WTC11 (cell line): ENCODE measurements at regions not wholly inside any gene's neighbourhood (a gene's known extent, or its start where the extent isn't known, plus 50 kb on each side); places are given as distances from the start of the nearest gene placed in this dataset.

ENCODE experiments used
- ATAC-seq: fragments of 200-7000 bp; cut with Tn5 transposase; 2 replicates; pipeline ENCODE4 v1.10.0; 2021; ENCODE audit warnings: mild to moderate bottlenecking, moderate library complexity
- CTCF ChIA-PET: fragments of 300-600 bp; sonication (Branson Sonifier 250); formaldehyde crosslinking; loops from one replicate; lab custom pipeline; 2021; ENCODE audit warnings: antibody characterized with exemption; lab: Charles Lee
- POLR2A ChIA-PET: fragments of 350-600 bp; sonication (Branson Sonifier 250); formaldehyde crosslinking; loops from one replicate; lab custom pipeline; 2021; ENCODE audit warnings: antibody characterized with exemption; lab: Charles Lee
- DNase-seq: peaks from one replicate; pipeline ENCODE4 v3.0.0; 2021; ENCODE audit warnings: low spot score
- H3K27ac Mint-ChIP-seq: 2 replicates; pipeline ENCODE4 v1.8.0; 2021; ENCODE audit warnings: mixed read lengths
- H3K27me3 Mint-ChIP-seq: 2 replicates; pipeline ENCODE4 v1.8.0; 2021; ENCODE audit warnings: low read depth, mild to moderate bottlenecking, moderate library complexity, mixed read lengths
- H3K36me3 Mint-ChIP-seq: 2 replicates; pipeline ENCODE4 v1.8.0; 2021; ENCODE audit warnings: mixed read lengths
- H3K4me1 Mint-ChIP-seq: 2 replicates; pipeline ENCODE4 v1.8.0; 2022; ENCODE audit warnings: mixed read lengths
- H3K4me3 Mint-ChIP-seq: 2 replicates; pipeline ENCODE4 v1.8.0; 2021; ENCODE audit warnings: mild to moderate bottlenecking, moderate library complexity, mixed read lengths
- H3K9me3 Mint-ChIP-seq: 2 replicates; pipeline ENCODE4 v1.8.0; 2021; ENCODE audit warnings: mixed read lengths
- ATF1 ChIP-seq: sonication (generic); formaldehyde crosslinking; IDR thresholded peaks from 2 replicates; pipeline ENCODE4 v1.8.1; 2023; ENCODE audit warnings: mild to moderate bottlenecking, moderate library complexity, missing genetic modification reagents
- ELF4 ChIP-seq: sonication (generic); formaldehyde crosslinking; IDR thresholded peaks from 2 replicates; pipeline ENCODE4 v1.8.1; 2022; ENCODE audit warnings: low read depth, mild to moderate bottlenecking, moderate library complexity, missing genetic modification reagents
- JAZF1 ChIP-seq: fragments of 250-450 bp; sonication (Bioruptor Pico); IDR thresholded peaks from 2 replicates; pipeline ENCODE4 v1.9.0; 2021; ENCODE audit warnings: moderate library complexity, mild to moderate bottlenecking, inconsistent platforms
- JUN ChIP-seq: sonication (generic); formaldehyde crosslinking; IDR thresholded peaks from 2 replicates; pipeline ENCODE4 v1.8.0; 2023; ENCODE audit warnings: mild to moderate bottlenecking, missing genetic modification reagents
- NFE2L1 ChIP-seq: sonication (generic); formaldehyde crosslinking; IDR thresholded peaks from 2 replicates; pipeline ENCODE4 v1.8.1; 2023; ENCODE audit warnings: missing genetic modification reagents
- NR3C1 ChIP-seq: sonication (generic); formaldehyde crosslinking; conservative IDR thresholded peaks from 2 replicates; pipeline ENCODE4 v1.8.1; 2023; ENCODE audit warnings: low read depth, mild to moderate bottlenecking, missing genetic modification reagents
- SMAD3 ChIP-seq: sonication (generic); formaldehyde crosslinking; IDR thresholded peaks from 2 replicates; pipeline ENCODE4 v1.8.0; 2022; ENCODE audit warnings: missing genetic modification reagents, mild to moderate bottlenecking, borderline replicate concordance
- TEAD1 ChIP-seq: sonication (generic); formaldehyde crosslinking; IDR thresholded peaks from 2 replicates; pipeline ENCODE4 v1.8.0; 2022; ENCODE audit warnings: mild to moderate bottlenecking, missing genetic modification reagents
- ZNF219 ChIP-seq: sonication (generic); formaldehyde crosslinking; IDR thresholded peaks from 2 replicates; pipeline ENCODE4 v1.8.0; 2023; ENCODE audit warnings: missing genetic modification reagents, mild to moderate bottlenecking, borderline replicate concordance
- ZNF263 ChIP-seq: sonication (generic); formaldehyde crosslinking; IDR thresholded peaks from 2 replicates; pipeline ENCODE4 v1.8.1; 2022; ENCODE audit warnings: low read depth, mild to moderate bottlenecking, moderate library complexity, missing genetic modification reagents
- ZNF317 ChIP-seq: sonication (generic); formaldehyde crosslinking; IDR thresholded peaks from 2 replicates; pipeline ENCODE4 v1.8.1; 2023; ENCODE audit warnings: low read depth, mild to moderate bottlenecking, moderate library complexity, missing genetic modification reagents, borderline replicate concordance
- ZNF423 ChIP-seq: fragments of 250-450 bp; sonication (Bioruptor Pico); IDR thresholded peaks from 2 replicates; pipeline ENCODE4 v2.1.2; 2022; ENCODE audit warnings: mild to moderate bottlenecking, moderate library complexity
- ZNF671 ChIP-seq: fragments of 250-450 bp; sonication (Bioruptor Pico); IDR thresholded peaks from 2 replicates; pipeline ENCODE4 v1.8.0; 2021; ENCODE audit warnings: mild to moderate bottlenecking
- TF ChIP-seq, protein P1 (sequence below): sonication (generic); formaldehyde crosslinking; IDR thresholded peaks from 2 replicates; pipeline ENCODE4 v1.8.1; 2022; ENCODE audit warnings: mild to moderate bottlenecking, moderate library complexity, missing genetic modification reagents
- TF ChIP-seq, protein P2 (sequence below): sonication (generic); formaldehyde crosslinking; IDR thresholded peaks from 2 replicates; pipeline ENCODE4 v1.8.1; 2022; ENCODE audit warnings: mild to moderate bottlenecking, missing genetic modification reagents, moderate library complexity, borderline replicate concordance
- TF ChIP-seq, protein P3 (sequence below): sonication (generic); formaldehyde crosslinking; IDR thresholded peaks from 2 replicates; pipeline ENCODE4 v1.8.1; 2023; ENCODE audit warnings: mild to moderate bottlenecking, missing genetic modification reagents, borderline replicate concordance
- TF ChIP-seq, protein P4 (sequence below): sonication (generic); formaldehyde crosslinking; IDR thresholded peaks from 2 replicates; pipeline ENCODE4 v1.8.0; 2022; ENCODE audit warnings: mild to moderate bottlenecking, missing genetic modification reagents
- TF ChIP-seq, protein P5 (sequence below): sonication (generic); formaldehyde crosslinking; IDR thresholded peaks from 2 replicates; pipeline ENCODE4 v1.8.0; 2023; ENCODE audit warnings: missing genetic modification reagents, mild to moderate bottlenecking, borderline replicate concordance
- TF ChIP-seq, protein P6 (sequence below): fragments of 250-450 bp; sonication (Bioruptor Pico); conservative IDR thresholded peaks from 2 replicates; pipeline ENCODE4 v1.9.0; 2021; ENCODE audit warnings: mild to moderate bottlenecking
- TF ChIP-seq, protein P7 (sequence below): sonication (generic); formaldehyde crosslinking; IDR thresholded peaks from 2 replicates; pipeline ENCODE4 v1.8.1; 2022; ENCODE audit warnings: missing genetic modification reagents, borderline replicate concordance

DNA sequence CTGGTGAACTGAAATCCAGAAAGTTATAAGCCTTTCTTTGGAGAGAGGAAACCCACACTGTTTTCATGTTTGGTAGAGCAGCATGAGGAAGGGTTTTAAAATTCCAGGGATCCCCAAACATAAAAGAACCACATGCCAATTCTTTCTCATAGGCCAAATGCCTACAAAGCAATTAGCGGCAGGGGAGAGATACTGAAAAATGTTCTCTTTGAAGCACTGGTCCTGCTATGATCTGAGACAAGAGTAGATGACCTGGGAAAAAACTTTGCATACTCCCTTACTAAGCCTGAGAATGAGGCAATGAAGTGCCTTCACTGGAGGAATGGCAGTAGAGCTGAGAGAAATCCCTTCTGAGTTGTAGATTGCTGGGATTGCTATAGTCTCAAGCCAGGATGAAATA is 1261.7 kb downstream of the DSC3 start:
- no peaks in the 10 kb centered on the region for H3K27me3 Mint-ChIP-seq
- POLR2A ChIA-PET, result no interaction called here
- TF ChIP-seq ZNF263 (CRISPR knock-in tag), result no peak
- TF ChIP-seq, protein P1, sequence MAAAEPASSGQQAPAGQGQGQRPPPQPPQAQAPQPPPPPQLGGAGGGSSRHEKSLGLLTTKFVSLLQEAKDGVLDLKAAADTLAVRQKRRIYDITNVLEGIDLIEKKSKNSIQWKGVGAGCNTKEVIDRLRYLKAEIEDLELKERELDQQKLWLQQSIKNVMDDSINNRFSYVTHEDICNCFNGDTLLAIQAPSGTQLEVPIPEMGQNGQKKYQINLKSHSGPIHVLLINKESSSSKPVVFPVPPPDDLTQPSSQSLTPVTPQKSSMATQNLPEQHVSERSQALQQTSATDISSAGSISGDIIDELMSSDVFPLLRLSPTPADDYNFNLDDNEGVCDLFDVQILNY (CRISPR knock-in tag), result no peak
- TF ChIP-seq, protein P2, sequence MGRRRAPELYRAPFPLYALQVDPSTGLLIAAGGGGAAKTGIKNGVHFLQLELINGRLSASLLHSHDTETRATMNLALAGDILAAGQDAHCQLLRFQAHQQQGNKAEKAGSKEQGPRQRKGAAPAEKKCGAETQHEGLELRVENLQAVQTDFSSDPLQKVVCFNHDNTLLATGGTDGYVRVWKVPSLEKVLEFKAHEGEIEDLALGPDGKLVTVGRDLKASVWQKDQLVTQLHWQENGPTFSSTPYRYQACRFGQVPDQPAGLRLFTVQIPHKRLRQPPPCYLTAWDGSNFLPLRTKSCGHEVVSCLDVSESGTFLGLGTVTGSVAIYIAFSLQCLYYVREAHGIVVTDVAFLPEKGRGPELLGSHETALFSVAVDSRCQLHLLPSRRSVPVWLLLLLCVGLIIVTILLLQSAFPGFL (CRISPR knock-in tag), result no peak
- no peak for TF ChIP-seq ZNF671 (CRISPR knock-in tag)
- TF ChIP-seq ZNF423, result no peak
- no peak for TF ChIP-seq SMAD3 (CRISPR knock-in tag)
- TF ChIP-seq NFE2L1, result no peak
- no peak for TF ChIP-seq ELF4
- TF ChIP-seq TEAD1 (CRISPR knock-in tag), result no peak
- no peak for TF ChIP-seq ATF1 (CRISPR knock-in tag)
- TF ChIP-seq, protein P3, sequence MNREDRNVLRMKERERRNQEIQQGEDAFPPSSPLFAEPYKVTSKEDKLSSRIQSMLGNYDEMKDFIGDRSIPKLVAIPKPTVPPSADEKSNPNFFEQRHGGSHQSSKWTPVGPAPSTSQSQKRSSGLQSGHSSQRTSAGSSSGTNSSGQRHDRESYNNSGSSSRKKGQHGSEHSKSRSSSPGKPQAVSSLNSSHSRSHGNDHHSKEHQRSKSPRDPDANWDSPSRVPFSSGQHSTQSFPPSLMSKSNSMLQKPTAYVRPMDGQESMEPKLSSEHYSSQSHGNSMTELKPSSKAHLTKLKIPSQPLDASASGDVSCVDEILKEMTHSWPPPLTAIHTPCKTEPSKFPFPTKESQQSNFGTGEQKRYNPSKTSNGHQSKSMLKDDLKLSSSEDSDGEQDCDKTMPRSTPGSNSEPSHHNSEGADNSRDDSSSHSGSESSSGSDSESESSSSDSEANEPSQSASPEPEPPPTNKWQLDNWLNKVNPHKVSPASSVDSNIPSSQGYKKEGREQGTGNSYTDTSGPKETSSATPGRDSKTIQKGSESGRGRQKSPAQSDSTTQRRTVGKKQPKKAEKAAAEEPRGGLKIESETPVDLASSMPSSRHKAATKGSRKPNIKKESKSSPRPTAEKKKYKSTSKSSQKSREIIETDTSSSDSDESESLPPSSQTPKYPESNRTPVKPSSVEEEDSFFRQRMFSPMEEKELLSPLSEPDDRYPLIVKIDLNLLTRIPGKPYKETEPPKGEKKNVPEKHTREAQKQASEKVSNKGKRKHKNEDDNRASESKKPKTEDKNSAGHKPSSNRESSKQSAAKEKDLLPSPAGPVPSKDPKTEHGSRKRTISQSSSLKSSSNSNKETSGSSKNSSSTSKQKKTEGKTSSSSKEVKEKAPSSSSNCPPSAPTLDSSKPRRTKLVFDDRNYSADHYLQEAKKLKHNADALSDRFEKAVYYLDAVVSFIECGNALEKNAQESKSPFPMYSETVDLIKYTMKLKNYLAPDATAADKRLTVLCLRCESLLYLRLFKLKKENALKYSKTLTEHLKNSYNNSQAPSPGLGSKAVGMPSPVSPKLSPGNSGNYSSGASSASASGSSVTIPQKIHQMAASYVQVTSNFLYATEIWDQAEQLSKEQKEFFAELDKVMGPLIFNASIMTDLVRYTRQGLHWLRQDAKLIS (CRISPR knock-in tag), result no peak
- TF ChIP-seq JAZF1, result no peak
- TF ChIP-seq, protein P4, sequence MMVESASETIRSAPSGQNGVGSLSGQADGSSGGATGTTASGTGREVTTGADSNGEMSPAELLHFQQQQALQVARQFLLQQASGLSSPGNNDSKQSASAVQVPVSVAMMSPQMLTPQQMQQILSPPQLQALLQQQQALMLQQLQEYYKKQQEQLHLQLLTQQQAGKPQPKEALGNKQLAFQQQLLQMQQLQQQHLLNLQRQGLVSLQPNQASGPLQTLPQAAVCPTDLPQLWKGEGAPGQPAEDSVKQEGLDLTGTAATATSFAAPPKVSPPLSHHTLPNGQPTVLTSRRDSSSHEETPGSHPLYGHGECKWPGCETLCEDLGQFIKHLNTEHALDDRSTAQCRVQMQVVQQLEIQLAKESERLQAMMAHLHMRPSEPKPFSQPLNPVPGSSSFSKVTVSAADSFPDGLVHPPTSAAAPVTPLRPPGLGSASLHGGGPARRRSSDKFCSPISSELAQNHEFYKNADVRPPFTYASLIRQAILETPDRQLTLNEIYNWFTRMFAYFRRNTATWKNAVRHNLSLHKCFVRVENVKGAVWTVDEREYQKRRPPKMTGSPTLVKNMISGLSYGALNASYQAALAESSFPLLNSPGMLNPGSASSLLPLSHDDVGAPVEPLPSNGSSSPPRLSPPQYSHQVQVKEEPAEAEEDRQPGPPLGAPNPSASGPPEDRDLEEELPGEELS (CRISPR knock-in tag), result no peak
- TF ChIP-seq, all 79 proteins: peak for 0
- Mint-ChIP-seq H3K9me3 (peaks cover 7% of the 10 kb centered on the region), H3K36me3 (no peaks in the 10 kb centered on the region), H3K4me1 (peaks cover 7% of the 10 kb centered on the region), H3K27ac (no peak overlapping the region), H3K4me3 (no peak overlapping the region)
- no peak for DNase-seq
- ATAC-seq, result peak; percentile 78
- CTCF ChIA-PET, result no interaction called here

DNA sequence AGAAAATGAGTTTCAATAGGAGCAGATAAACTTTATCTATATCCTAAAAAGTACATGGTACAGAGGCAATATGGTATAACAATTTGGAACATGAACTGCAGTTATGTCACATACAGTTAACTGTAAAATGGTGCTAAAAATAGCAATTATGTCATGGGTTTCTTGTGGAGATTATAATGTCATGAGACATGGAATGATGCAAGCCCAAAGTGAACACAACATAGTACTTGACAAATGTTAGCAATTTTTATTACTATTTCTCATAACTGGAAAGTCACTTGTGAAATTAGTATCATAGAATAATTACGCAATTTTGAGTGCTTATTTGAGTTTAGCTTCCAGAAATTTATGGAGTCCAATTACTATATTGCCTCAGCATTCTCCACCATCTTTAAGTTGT is 1263.4 kb downstream of the DSC3 start:
- Mint-ChIP-seq H3K4me1 (peaks cover 7% of the 10 kb centered on the region), H3K36me3 (no peaks in the 10 kb centered on the region), H3K27ac (no peak overlapping the region), H3K27me3 (no peaks in the 10 kb centered on the region), H3K9me3 (peaks cover 7% of the 10 kb centered on the region), H3K4me3 (no peak overlapping the region)
- no peak for ATAC-seq
- POLR2A ChIA-PET, result interaction anchor here (0.6 kb wide), 1 partner anchor 1387 kb away, joined by 3 read pairs; no protein-coding TSS in a partner anchor
- DNase-seq, result no peak
- CTCF ChIA-PET, result no interaction called here
- TF ChIP-seq, protein P5, sequence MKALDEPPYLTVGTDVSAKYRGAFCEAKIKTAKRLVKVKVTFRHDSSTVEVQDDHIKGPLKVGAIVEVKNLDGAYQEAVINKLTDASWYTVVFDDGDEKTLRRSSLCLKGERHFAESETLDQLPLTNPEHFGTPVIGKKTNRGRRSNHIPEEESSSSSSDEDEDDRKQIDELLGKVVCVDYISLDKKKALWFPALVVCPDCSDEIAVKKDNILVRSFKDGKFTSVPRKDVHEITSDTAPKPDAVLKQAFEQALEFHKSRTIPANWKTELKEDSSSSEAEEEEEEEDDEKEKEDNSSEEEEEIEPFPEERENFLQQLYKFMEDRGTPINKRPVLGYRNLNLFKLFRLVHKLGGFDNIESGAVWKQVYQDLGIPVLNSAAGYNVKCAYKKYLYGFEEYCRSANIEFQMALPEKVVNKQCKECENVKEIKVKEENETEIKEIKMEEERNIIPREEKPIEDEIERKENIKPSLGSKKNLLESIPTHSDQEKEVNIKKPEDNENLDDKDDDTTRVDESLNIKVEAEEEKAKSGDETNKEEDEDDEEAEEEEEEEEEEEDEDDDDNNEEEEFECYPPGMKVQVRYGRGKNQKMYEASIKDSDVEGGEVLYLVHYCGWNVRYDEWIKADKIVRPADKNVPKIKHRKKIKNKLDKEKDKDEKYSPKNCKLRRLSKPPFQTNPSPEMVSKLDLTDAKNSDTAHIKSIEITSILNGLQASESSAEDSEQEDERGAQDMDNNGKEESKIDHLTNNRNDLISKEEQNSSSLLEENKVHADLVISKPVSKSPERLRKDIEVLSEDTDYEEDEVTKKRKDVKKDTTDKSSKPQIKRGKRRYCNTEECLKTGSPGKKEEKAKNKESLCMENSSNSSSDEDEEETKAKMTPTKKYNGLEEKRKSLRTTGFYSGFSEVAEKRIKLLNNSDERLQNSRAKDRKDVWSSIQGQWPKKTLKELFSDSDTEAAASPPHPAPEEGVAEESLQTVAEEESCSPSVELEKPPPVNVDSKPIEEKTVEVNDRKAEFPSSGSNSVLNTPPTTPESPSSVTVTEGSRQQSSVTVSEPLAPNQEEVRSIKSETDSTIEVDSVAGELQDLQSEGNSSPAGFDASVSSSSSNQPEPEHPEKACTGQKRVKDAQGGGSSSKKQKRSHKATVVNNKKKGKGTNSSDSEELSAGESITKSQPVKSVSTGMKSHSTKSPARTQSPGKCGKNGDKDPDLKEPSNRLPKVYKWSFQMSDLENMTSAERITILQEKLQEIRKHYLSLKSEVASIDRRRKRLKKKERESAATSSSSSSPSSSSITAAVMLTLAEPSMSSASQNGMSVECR (CRISPR knock-in tag), result no peak
- TF ChIP-seq NR3C1 (CRISPR knock-in tag), result no peak
- no peak for TF ChIP-seq JUN (CRISPR knock-in tag)
- TF ChIP-seq, protein P6, sequence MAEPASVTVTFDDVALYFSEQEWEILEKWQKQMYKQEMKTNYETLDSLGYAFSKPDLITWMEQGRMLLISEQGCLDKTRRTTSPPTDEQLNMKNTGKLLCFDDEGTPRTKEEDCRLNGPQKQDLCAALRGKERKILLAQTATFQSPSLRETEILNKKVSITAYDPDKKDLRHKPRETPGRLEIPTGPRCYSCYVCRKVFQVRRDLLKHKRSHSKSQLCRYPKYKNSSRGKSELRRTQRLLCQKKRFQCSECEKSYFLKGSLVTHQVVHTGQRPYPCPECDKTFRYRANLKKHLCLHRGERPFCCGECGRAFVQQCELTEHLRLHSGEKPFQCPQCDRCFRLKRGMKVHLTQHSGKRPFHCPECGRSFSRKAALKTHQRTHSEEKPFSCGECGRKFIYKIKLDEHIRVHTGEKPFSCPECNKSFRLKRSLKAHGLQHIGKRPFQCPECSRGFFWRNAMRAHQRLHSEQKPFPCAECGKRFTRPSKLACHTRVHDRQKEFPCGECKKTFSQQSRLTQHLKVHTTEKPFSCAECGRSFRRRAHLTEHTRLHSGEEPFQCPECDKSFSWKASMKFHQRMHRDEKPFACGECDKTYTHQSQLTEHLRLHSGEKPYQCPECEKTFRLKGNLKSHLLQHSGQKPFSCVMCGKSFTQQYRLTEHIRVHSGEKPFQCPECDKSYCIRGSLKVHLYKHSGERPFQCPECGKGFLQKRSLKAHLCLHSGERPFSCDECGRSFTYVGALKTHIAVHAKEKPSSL (CRISPR knock-in tag), result no peak
- no peak for TF ChIP-seq ZNF317 (CRISPR knock-in tag)
- TF ChIP-seq, protein P7, sequence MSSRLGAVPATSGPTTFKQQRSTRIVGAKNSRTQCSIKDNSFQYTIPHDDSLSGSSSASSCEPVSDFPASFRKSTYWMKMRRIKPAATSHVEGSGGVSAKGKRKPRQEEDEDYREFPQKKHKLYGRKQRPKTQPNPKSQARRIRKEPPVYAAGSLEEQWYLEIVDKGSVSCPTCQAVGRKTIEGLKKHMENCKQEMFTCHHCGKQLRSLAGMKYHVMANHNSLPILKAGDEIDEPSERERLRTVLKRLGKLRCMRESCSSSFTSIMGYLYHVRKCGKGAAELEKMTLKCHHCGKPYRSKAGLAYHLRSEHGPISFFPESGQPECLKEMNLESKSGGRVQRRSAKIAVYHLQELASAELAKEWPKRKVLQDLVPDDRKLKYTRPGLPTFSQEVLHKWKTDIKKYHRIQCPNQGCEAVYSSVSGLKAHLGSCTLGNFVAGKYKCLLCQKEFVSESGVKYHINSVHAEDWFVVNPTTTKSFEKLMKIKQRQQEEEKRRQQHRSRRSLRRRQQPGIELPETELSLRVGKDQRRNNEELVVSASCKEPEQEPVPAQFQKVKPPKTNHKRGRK (CRISPR knock-in tag), result no peak
- TF ChIP-seq ZNF219 (CRISPR knock-in tag), result no peak
